ENCODE measurements at regions not wholly inside any gene's neighbourhood (a gene's known extent, or its start where the extent isn't known, plus 50 kb on each side); places are given as distances from the start of the nearest gene placed in this dataset.

DNA sequence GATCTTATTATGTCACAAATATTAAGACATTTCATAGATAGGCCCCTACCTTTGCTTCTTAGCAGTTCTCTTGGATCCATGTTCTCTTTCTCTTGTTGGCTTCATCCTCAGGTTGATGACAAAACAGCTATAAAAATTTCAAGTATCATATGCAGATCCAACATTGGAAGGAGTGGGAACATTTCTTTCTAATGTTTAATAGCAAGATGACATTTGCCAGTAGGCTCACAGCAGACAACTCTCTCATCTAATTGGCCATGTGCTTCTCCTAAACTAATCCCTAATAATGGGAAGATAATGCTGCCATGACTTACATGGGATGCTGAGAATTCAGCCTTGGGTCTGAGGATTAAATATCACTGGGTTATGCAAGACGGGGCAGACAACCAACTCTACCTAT is 485.5 kb upstream of the SEMA6A start:
- FAIRE-seq (no peak), ATAC-seq (no peak), DNase-seq (ENCODE audit: low read depth, low spot score) (no peak)
- no peak overlapping the region for H3K4me3 ChIP-seq
- H3K9me3 ChIP-seq (replicated peaks; ENCODE audit: control insufficient read depth, insufficient read depth, low read length), result no peaks in the 10 kb centered on the region
- SMC1A ChIA-PET (ENCODE audit: uncharacterized antibody, unreplicated experiment), result no interaction called here
- H3K4me2 ChIP-seq (ENCODE audit: control insufficient read depth, insufficient read depth), result no peak overlapping the region
- POLR2A ChIA-PET, result no interaction called here
- RAD21 ChIA-PET (ENCODE audit: unreplicated experiment), result no interaction called here
- H4K20me1 ChIP-seq (ENCODE audit: control insufficient read depth, insufficient read depth), result no peaks in the 10 kb centered on the region
- 0% methylated on average over 1 of the region's 1 CpG for WGBS (ENCODE audit: insufficient coverage, insufficient replicate concordance, low lambda C conversion rate, missing lambda C conversion rate)
- no peak overlapping the region for H3K27ac ChIP-seq (ENCODE audit: control insufficient read depth, insufficient read depth)
- CTCF ChIA-PET, result no interaction called here
- no peaks in the 10 kb centered on the region for H3K79me2 ChIP-seq (ENCODE audit: control insufficient read depth, insufficient read depth, low read length)
- H3K36me3 ChIP-seq (ENCODE audit: control insufficient read depth in 2 of 2, insufficient read depth in 2 of 2, low read length in 1 of 2), result no peaks in the 10 kb centered on the region
- no peaks in the 10 kb centered on the region for H3K4me1 ChIP-seq (ENCODE audit: control insufficient read depth, insufficient read depth, low read length)
- intact Hi-C loops (cut with micrococcal nuclease; ENCODE audit: unreplicated experiment), result no loop called here
- H2AFZ ChIP-seq (ENCODE audit: control insufficient read depth, low read depth, low read length), result no peak overlapping the region
- TF ChIP-seq, protein P1, sequence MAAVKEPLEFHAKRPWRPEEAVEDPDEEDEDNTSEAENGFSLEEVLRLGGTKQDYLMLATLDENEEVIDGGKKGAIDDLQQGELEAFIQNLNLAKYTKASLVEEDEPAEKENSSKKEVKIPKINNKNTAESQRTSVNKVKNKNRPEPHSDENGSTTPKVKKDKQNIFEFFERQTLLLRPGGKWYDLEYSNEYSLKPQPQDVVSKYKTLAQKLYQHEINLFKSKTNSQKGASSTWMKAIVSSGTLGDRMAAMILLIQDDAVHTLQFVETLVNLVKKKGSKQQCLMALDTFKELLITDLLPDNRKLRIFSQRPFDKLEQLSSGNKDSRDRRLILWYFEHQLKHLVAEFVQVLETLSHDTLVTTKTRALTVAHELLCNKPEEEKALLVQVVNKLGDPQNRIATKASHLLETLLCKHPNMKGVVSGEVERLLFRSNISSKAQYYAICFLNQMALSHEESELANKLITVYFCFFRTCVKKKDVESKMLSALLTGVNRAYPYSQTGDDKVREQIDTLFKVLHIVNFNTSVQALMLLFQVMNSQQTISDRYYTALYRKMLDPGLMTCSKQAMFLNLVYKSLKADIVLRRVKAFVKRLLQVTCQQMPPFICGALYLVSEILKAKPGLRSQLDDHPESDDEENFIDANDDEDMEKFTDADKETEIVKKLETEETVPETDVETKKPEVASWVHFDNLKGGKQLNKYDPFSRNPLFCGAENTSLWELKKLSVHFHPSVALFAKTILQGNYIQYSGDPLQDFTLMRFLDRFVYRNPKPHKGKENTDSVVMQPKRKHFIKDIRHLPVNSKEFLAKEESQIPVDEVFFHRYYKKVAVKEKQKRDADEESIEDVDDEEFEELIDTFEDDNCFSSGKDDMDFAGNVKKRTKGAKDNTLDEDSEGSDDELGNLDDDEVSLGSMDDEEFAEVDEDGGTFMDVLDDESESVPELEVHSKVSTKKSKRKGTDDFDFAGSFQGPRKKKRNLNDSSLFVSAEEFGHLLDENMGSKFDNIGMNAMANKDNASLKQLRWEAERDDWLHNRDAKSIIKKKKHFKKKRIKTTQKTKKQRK (IDR thresholded peaks at IDR 0.05; ENCODE audit: low read depth, low read length), result no peak
- TF ChIP-seq ZBED1 (IDR thresholded peaks at IDR 0.05; ENCODE audit: borderline replicate concordance) (no peak), ZZZ3 (IDR thresholded peaks at IDR 0.05; ENCODE audit: control insufficient read depth, insufficient read length, low read depth) (no peak), NFYA (IDR thresholded peaks at IDR 0.05; ENCODE audit: borderline replicate concordance, low read depth, low read length) (no peak), EGR1 (IDR thresholded peaks at IDR 0.05; ENCODE audit: borderline replicate concordance in 1 of 2, low read depth in 2 of 2, low read length in 2 of 2) (no peak), ATF7 (IDR thresholded peaks at IDR 0.05; ENCODE audit: low read depth) (no peak), ZNF24 (IDR thresholded peaks at IDR 0.05) (no peak), CHD2 (IDR thresholded peaks at IDR 0.05; ENCODE audit: borderline replicate concordance, low read depth, low read length) (no peak), EP300 (IDR thresholded peaks at IDR 0.05; ENCODE audit: borderline replicate concordance in 1 of 2, control insufficient read depth in 1 of 2, low read depth in 2 of 2, low read length in 2 of 2) (no peak), SUPT20H (IDR thresholded peaks at IDR 0.05; ENCODE audit: borderline replicate concordance, control insufficient read depth, low read depth, low read length) (no peak), MEF2A (IDR thresholded peaks at IDR 0.05; ENCODE audit: insufficient read depth, low read depth, low read length) (no peak), RBBP5 (conservative IDR thresholded peaks at IDR 0.05) (no peak), EED (IDR thresholded peaks at IDR 0.05; ENCODE audit: low read depth) (no peak), MYC (IDR thresholded peaks at IDR 0.05; ENCODE audit: insufficient read depth, insufficient read length, insufficient replicate concordance, low read length, severe bottlenecking) (no peak), YBX1 (IDR thresholded peaks at IDR 0.05) (no peak), TCF12 (IDR thresholded peaks at IDR 0.05; ENCODE audit: low read depth, low read length) (no peak), MYB (IDR thresholded peaks at IDR 0.05; ENCODE audit: borderline replicate concordance, low read depth, low read length) (no peak)
- TF ChIP-seq, protein P2, sequence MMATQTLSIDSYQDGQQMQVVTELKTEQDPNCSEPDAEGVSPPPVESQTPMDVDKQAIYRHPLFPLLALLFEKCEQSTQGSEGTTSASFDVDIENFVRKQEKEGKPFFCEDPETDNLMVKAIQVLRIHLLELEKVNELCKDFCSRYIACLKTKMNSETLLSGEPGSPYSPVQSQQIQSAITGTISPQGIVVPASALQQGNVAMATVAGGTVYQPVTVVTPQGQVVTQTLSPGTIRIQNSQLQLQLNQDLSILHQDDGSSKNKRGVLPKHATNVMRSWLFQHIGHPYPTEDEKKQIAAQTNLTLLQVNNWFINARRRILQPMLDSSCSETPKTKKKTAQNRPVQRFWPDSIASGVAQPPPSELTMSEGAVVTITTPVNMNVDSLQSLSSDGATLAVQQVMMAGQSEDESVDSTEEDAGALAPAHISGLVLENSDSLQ (IDR thresholded peaks at IDR 0.05), result no peak
- H3K27me3 ChIP-seq (replicated peaks in 1 of 2; ENCODE audit: control insufficient read depth in 2 of 2, insufficient read depth in 2 of 2, low read length in 1 of 2), result no peaks in the 10 kb centered on the region
- in situ Hi-C loops (cut with MboI), result no loop called here
- no peak overlapping the region for H3K9ac ChIP-seq (ENCODE audit: control insufficient read depth, insufficient read depth, low read length)
- no TSS peak for BruUV-seq (replicated peaks)

All from GM12878 (cell line).